IMR-90 (cell line): ENCODE measurements at regions not wholly inside any gene's neighbourhood (a gene's known extent, or its start where the extent isn't known, plus 50 kb on each side); places are given as distances from the start of the nearest gene placed in this dataset.

Experiments used
- CEBPB ChIP-seq: IDR thresholded peaks from 2 replicates; pipeline ENCODE4 v1.6.1; 2012; ENCODE audit warnings: low read depth, low read length, improper control_type of control experiment
- MXI1 ChIP-seq: IDR thresholded peaks from 2 replicates; pipeline ENCODE4 v1.6.1; 2012; ENCODE audit warnings: low read depth, mild to moderate bottlenecking, low read length, moderate library complexity, borderline replicate concordance
- POLR2A ChIP-seq: IDR thresholded peaks from 2 replicates; pipeline ENCODE4 v1.6.1; 2012; ENCODE audit warnings: mild to moderate bottlenecking, low read depth, low read length
- RAD21 ChIP-seq: IDR thresholded peaks from 2 replicates; pipeline ENCODE4 v1.6.1; 2012; ENCODE audit warnings: low read length, improper control_type of control experiment
- RFX5 ChIP-seq: IDR thresholded peaks from 2 replicates; pipeline ENCODE4 v1.8.0; 2012; ENCODE audit warnings: low read depth, mild to moderate bottlenecking, low read length, moderate library complexity
- TF ChIP-seq, protein P1 (sequence below): conservative IDR thresholded peaks from 2 replicates; pipeline ENCODE4 v1.5.1; 2012; ENCODE audit warnings: mild to moderate bottlenecking, low read depth, low read length, improper control_type of control experiment
- TF ChIP-seq, protein P2 (sequence below): fragments of 150-350 bp; IDR thresholded peaks from 2 replicates; pipeline ENCODE4 v1.6.1; 2017; ENCODE audit warnings: mild to moderate bottlenecking, antibody characterized with exemption, low read length, low read depth

DNA sequence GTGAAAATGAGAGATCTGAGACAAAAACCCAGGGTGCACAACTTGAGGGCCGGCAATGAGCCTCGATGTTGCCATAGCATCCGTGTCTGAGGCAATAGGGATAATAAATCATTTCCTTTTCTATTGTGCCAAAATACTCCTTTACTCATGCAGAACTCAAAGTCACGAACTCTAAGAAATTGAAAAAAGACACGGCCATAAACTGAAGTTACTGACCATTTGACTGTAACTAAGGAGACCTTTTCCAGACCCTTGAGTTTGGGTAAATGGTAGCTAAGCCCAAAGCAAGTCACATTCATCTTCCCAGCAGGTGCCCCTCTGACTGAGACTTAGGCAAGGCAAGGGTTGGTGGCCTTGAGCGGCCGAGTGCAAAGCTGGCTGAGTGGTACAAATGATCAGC lies 141.2 kb upstream of the SLCO3A1 start:
- TF ChIP-seq, protein P1, sequence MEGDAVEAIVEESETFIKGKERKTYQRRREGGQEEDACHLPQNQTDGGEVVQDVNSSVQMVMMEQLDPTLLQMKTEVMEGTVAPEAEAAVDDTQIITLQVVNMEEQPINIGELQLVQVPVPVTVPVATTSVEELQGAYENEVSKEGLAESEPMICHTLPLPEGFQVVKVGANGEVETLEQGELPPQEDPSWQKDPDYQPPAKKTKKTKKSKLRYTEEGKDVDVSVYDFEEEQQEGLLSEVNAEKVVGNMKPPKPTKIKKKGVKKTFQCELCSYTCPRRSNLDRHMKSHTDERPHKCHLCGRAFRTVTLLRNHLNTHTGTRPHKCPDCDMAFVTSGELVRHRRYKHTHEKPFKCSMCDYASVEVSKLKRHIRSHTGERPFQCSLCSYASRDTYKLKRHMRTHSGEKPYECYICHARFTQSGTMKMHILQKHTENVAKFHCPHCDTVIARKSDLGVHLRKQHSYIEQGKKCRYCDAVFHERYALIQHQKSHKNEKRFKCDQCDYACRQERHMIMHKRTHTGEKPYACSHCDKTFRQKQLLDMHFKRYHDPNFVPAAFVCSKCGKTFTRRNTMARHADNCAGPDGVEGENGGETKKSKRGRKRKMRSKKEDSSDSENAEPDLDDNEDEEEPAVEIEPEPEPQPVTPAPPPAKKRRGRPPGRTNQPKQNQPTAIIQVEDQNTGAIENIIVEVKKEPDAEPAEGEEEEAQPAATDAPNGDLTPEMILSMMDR: no peak
- TF ChIP-seq, protein P2, sequence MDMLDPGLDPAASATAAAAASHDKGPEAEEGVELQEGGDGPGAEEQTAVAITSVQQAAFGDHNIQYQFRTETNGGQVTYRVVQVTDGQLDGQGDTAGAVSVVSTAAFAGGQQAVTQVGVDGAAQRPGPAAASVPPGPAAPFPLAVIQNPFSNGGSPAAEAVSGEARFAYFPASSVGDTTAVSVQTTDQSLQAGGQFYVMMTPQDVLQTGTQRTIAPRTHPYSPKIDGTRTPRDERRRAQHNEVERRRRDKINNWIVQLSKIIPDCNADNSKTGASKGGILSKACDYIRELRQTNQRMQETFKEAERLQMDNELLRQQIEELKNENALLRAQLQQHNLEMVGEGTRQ: no peak
- TF ChIP-seq POLR2A: no peak
- TF ChIP-seq MXI1: no peak
- no peak for TF ChIP-seq CEBPB
- TF ChIP-seq RFX5: no peak
- TF ChIP-seq RAD21: no peak
